Glutamatergic neuron (in vitro differentiated cells): ENCODE measurements at regions not wholly inside any gene's neighbourhood (a gene's known extent, or its start where the extent isn't known, plus 50 kb on each side); places are given as distances from the start of the nearest gene placed in this dataset.

ENCODE experiments used
- DNase-seq: peaks from one replicate; pipeline ENCODE4 v3.0.0; 2022
- H3K27ac Mint-ChIP-seq: one replicate; pipeline ENCODE4 v1.8.0; 2020; ENCODE audit warnings: mild to moderate bottlenecking, mixed read lengths, inconsistent platforms; ENCODE audit not compliant: unreplicated experiment
- H3K27me3 Mint-ChIP-seq: one replicate; pipeline ENCODE4 v1.8.0; 2020; ENCODE audit warnings: mild to moderate bottlenecking, moderate library complexity, mixed read lengths, inconsistent platforms; ENCODE audit not compliant: unreplicated experiment
- H3K36me3 Mint-ChIP-seq: one replicate; pipeline ENCODE4 v1.8.0; 2020; ENCODE audit warnings: mild to moderate bottlenecking, mixed read lengths, inconsistent platforms; ENCODE audit not compliant: unreplicated experiment
- H3K4me1 Mint-ChIP-seq: one replicate; pipeline ENCODE4 v1.8.0; 2020; ENCODE audit warnings: mild to moderate bottlenecking, low read depth, mixed read lengths, inconsistent platforms; ENCODE audit not compliant: unreplicated experiment
- H3K4me3 Mint-ChIP-seq: one replicate; pipeline ENCODE4 v1.8.0; 2020; ENCODE audit warnings: mild to moderate bottlenecking, mixed read lengths, inconsistent platforms; ENCODE audit not compliant: unreplicated experiment
- H3K9me3 Mint-ChIP-seq: one replicate; pipeline ENCODE4 v1.8.0; 2020; ENCODE audit warnings: mild to moderate bottlenecking, moderate library complexity, mixed read lengths, inconsistent platforms; ENCODE audit not compliant: unreplicated experiment
- CTCF ChIP-seq: fragments of 200-600 bp; sonication (generic); IDR thresholded peaks from one replicate; pipeline ENCODE4 v1.5.0; 2021; ENCODE audit not compliant: partially characterized antibody, unreplicated experiment

DNA sequence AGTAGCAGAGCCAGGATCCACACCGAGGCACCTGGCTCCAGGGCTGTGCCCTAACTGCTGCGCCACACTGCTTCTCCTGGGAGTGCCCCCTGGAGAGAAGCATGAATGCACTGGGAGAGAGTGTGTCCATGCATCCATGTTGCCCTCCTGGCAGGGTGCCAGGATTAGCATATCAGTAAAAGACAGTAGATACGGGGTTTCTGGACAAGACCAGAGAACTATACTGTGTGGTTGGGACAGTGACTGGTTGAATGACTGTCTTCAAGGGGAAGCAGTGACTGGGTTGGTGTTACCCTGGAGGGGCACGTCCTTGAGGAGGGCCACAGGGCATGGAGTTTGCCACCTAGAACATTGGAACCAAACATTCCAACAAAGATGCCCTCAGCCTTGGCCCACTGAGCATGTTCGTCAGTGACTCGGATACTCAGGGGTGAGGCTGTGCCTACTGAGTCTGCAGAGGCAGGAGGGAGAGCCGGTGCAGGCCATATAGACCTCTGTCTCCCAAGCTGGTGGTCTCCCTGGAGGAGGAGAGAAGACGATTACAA lies 288.8 kb downstream of the CDC5L start:
- Mint-ChIP-seq H3K36me3 (no peaks in the 10 kb centered on the region), H3K27me3 (peaks cover 6% of the 10 kb centered on the region), H3K9me3 (peaks cover 4% of the 10 kb centered on the region), H3K4me3 (no peak overlapping the region), H3K27ac (no peak overlapping the region), H3K4me1 (peaks cover 4% of the 10 kb centered on the region)
- DNase-seq = no peak
- TF ChIP-seq CTCF = no peak

DNA sequence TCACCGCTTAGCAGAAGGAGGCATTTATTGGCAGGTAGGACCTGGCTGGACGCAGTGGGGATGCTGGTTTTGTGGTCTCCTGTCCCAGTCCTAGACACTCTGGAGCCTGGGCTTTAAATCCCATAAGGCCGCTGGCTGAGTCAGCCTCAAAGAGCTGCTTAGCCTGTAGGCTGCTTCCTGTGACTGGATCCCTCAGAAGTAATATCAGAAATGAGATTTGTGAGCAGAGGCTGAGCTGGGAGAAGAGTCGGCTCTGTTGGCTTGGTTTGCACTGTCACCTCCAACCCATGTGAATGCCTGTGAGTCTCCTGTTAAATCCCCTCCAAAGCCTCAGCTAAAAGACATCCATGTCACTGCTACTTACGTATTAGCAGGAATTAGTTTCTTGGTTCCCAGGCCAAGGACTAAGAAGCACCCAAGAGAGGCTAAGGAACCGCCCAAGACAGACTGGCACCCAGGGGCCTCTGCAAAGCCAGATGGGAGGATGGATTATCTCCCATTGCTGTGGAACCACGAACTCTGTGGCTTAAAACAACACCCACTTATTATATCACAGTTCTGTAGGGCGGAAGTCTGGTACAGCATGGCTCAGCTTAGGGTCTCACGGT lies 289.4 kb downstream of the CDC5L start:
- H3K9me3 Mint-ChIP-seq = peaks cover 4% of the 10 kb centered on the region
- no peak overlapping the region for H3K27ac Mint-ChIP-seq
- H3K27me3 Mint-ChIP-seq = peaks cover 6% of the 10 kb centered on the region
- no peak for TF ChIP-seq CTCF
- H3K4me3 Mint-ChIP-seq = no peak overlapping the region
- peaks cover 4% of the 10 kb centered on the region for H3K4me1 Mint-ChIP-seq
- no peak for DNase-seq
- H3K36me3 Mint-ChIP-seq = no peaks in the 10 kb centered on the region

DNA sequence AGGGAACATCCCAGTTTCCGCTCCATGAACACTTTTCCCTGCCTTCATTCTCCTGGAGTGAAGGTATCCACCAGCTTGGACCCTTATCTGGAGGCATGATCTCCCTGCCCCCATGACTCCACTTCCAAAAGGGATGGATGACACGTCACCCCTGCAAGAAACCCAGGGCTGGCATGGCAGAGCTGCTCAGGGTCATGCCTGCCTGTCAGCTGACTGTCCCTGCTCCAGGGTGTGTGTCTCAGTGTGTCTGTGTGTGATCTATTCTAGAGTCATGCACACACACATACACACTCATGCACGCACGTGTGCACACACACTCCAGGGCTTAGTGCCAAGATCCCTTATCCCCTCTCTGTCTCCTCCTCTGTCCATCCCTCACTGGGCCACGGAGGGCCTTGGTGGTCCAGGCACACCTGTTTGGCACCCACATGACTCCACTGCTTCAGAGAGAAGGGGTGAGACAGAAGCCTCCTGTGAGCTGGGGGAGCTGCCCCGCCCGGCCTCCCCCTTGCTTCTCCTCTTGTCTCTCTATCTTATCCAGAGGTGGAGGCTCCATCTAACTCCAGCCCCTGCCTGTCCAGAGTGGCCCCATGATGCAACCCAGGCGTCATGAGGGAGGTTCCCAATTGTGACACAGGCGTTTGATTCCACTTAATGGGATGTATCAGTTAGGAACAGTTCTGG lies 290.9 kb downstream of the CDC5L start:
- Mint-ChIP-seq H3K36me3 (no peaks in the 10 kb centered on the region), H3K9me3 (peaks cover 4% of the 10 kb centered on the region), H3K27ac (no peak overlapping the region), H3K4me1 (peaks cover 4% of the 10 kb centered on the region), H3K4me3 (no peak overlapping the region), H3K27me3 (peaks cover 8% of the 10 kb centered on the region)
- DNase-seq = no peak
- no peak for TF ChIP-seq CTCF

GRCh38 chr6:44679438-44680201 lies 292.1 kb downstream of the CDC5L start:
- Mint-ChIP-seq H3K4me1 (peaks cover 4% of the 10 kb centered on the region), H3K36me3 (no peaks in the 10 kb centered on the region), H3K27me3 (peaks cover 8% of the 10 kb centered on the region), H3K4me3 (no peak overlapping the region), H3K9me3 (peaks cover 4% of the 10 kb centered on the region), H3K27ac (no peak overlapping the region)
- DNase-seq = no peak
- TF ChIP-seq CTCF = no peak

- no peak for TF ChIP-seq CTCF
- Mint-ChIP-seq H3K36me3 (no peaks in the 10 kb centered on the region), H3K9me3 (peaks cover 4% of the 10 kb centered on the region), H3K27me3 (peaks cover 8% of the 10 kb centered on the region), H3K27ac (no peak overlapping the region), H3K4me3 (no peak overlapping the region), H3K4me1 (peaks cover 4% of the 10 kb centered on the region)
- no peak for DNase-seq
These were observed 292.8 kb downstream of the CDC5L start for GRCh38 chr6:44680202-44680720.
